Stimulated activated CD8-positive, alpha-beta memory T cell treated with anti-CD3 and anti-CD28 coated beads, Interleukin-12 subunit alpha, Interleukin-12 subunit beta, amount 100 ng/mL, for 24 hours (primary cell): ENCODE measurements at regions not wholly inside any gene's neighbourhood (a gene's known extent, or its start where the extent isn't known, plus 50 kb on each side); places are given as distances from the start of the nearest gene placed in this dataset.

Experiments used
- DNase-seq: peaks from one replicate; pipeline ENCODE4 v3.0.0-alpha.2; 2020; ENCODE audit errors: extremely low read depth

- no peak for DNase-seq
Observed at GRCh38 chr3:187951452-187952190, 202.3 kb upstream of the LPP start.

- no peak for DNase-seq
Observed at GRCh38 chr3:187952849-187953248, 201.1 kb upstream of the LPP start.

GRCh38 chr3:187954516-187954872 is 199.5 kb upstream of the LPP start:
- DNase-seq = no peak

- DNase-seq = no peak
Observed at GRCh38 chr3:187954873-187955586, 198.9 kb upstream of the LPP start.

GRCh38 chr3:187955587-187955952 is 198.4 kb upstream of the LPP start:
- no peak for DNase-seq

GRCh38 chr3:187957165-187957581 is 196.8 kb upstream of the LPP start:
- no peak for DNase-seq

DNA sequence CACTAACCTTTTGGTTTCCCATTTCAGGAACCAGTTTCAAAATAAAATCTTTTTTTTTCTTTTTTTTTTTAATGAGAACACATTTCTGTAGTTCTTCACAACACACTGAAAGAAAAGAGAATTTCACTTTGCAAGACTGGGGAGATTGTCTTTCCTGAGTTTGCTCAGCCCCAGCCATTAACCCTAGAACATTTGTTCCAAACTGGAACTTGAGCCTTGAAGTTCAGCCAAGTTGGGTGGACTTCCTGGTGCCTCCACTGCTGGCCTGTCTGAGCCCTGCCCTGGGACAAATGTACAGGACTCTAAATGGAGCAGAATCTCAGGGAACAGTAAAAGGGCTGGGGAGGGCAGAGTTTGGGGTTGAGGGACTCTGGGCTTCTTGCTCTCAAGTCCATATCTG is 196.4 kb upstream of the LPP start:
- no peak for DNase-seq

DNA sequence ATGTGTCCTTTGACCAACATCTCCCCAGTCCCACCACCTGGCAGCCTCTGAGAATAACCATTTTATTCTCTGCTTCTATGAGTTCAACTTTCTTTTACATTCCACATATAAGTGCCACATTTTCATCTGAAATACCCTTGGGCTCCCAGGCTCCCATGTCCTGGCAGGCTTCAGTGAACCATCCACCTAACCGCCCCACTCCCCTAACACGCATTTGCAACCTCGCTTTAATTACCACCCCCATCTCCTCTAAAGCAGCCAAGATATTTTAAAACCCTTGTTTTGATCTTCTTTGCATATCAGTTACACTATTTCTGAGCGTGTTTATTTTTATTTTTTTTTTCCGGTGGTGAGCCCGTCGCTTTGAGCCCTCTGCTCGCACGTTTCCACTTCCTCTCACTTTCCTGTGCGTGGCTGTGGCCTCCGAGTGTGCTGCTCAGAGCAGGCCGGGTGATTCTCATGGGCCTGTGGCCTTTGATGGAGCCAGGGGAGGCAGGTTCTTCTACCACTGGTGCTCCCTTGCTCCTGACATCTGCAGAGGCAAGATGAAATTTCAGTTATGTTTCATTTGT is 195.4 kb upstream of the LPP start:
- no peak for DNase-seq

- no peak for DNase-seq
Observed at GRCh38 chr3:187960820-187961219, 193.1 kb upstream of the LPP start.

DNA sequence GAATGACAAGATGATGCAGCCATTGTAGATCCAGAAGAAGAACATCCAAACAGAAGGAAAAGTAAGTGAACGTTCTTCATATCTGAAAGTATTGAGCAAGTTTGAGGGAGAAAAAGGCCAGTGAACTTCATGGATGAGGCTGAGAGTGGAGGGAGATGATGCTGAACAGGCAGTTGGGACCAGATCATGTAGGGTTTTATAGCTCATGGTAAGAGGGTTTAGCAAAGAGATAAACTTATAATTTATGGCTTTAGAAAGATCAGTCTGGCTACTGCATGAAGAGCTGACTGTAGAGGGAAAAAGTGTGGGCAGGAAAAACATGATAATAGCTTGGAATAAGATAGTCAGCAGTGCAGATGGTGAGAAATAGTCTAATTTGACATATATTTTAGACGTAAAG is 192.6 kb upstream of the LPP start:
- DNase-seq = no peak

DNA sequence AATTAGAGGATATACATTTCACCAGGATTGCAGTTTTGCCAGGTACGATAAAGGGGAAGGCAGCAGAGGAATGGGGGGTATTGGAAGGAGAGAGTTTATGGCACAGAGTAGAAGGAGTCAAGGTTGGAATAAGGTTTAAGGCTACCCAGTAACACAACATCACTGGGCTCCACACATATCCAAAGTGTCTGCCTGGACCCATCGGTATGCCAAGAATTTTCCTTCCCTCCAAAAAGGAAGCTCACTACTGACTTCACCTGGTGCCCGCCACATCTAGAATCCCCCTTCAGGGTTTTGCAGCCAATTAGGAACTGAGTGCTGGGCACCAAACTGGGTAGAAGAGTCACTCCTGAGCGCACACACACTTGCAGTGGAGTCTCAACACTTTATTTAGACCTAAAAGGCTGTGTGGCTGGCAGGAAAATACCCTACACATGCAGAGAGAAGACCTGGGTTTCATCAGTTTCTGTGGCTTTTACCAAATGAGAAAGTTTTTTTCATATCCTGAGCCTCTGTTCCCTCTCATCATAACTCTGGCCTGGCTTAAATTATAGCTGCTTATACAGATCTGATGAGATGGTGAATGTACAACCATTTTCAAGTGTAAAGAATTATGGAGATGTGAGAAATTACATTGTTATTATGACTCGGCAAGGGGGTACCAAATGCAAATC is 190.8 kb upstream of the LPP start:
- DNase-seq = no peak

GRCh38 chr3:187963677-187964385 is 190.1 kb upstream of the LPP start:
- DNase-seq = no peak

DNA sequence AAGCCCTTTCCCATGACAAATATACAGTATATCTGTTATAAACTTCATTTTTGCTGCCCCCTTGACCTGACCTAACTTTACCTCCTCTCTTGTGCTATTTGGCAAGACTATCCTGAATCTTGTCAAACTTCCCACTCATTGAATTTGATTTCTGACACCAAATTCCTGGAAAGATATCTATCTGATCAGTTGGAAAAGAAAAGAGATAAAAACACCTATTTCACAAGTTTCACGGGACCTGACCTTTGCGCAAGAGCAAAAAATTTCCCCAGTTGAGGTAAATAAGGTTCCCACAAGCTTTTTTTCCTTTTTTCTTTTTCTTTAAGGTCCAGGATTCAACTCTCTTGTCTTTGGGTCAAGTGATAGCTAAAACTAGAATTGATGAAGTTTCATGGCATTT is 189.2 kb upstream of the LPP start:
- DNase-seq = no peak

GRCh38 chr3:187966096-187966495 is 187.9 kb upstream of the LPP start:
- no peak for DNase-seq

- no peak for DNase-seq
Observed at GRCh38 chr3:187966636-187967406, 187.1 kb upstream of the LPP start.

DNA sequence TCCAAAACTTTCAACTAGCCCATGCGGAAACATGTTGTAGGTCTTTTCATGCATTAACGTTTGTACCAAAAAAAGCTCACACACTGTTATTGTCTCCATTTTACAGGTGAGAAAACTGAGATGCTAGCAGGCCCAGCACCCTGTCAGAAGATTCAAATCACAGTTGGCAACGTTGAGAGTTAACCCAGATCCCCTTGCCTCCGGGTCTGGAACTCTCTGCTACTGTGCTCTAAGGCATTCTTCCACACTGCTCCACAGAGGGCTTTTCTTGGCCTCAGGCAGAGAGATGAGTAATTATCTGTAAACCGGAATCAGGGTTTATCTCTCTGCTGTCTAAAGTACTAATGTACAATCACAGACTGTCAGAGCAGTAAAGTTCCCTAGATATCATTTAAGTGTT is 186.0 kb upstream of the LPP start:
- no peak for DNase-seq

DNA sequence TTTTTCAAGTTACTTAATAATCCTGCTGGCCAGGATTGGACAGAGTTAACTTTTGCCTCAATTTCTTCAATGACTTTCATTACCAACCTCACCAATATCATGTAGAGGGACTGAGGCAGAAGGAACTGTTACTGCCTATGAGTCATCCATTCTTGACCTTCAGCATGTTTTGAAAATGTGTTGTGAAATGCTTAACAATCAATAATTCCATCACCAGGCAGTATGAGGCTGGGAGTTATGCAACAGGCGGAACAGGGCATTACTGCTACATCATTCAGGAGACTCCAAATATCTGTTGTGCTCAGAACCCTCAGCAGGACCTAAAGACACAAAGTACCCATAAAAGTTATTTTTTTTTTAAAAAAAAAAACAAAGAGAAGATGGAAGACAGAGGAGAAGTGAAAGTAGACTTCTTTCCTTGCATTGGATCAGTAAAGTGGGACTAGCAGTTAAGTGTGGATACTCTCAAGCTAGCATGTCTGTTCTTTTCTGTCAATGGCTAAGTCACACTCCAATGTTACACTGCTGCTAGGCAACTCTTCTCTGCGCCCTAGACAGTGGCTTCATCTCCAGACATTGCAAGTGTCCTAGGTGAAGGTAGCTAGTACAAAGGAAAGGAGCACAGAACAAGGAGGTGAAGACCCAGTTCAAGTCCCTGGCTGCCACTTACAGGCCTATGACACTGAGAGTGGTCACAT is 184.9 kb upstream of the LPP start:
- DNase-seq = no peak

- DNase-seq = no peak
Observed at GRCh38 chr3:187969581-187969950, 184.4 kb upstream of the LPP start.

DNA sequence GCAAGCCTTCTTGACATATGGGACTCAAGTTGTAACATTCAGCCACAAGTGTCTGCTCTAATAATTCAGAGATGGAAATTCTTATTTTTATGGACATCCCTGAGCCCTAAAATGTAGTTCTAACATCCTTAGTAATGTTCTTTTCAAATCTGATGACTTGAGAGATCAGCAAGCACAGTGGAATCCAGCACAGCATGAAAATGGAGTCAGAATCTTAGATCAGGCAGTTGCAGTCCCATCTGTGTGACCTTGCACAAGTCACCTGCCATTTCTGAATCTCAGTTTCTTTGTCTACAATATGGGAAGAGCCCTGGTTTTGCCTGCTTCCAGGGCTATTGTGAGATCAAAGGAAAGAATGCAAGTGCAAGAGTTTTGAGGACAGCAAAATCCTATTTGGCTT is 183.9 kb upstream of the LPP start:
- DNase-seq = no peak

GRCh38 chr3:187971629-187972028 is 182.3 kb upstream of the LPP start:
- DNase-seq = no peak

DNA sequence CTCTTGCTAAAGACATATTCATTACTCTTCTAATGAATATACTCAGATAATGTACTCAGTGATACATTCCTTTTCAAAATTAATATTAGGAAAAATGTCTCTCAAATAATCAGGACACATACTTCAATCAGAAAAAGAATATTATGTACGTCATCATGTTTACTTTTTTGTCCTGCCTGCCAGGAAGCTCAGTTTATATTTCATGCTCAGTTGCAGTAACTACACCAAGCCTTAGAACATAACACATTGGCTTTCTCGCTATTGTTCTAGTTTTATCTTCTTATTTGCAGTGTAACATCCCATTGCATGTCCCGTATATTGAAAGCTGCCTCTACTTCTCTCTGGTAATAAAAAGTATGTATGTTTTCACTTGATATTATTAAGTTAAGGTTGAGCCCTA is 181.5 kb upstream of the LPP start:
- DNase-seq = no peak
